ENCODE measurements at regions not wholly inside any gene's neighbourhood (a gene's known extent, or its start where the extent isn't known, plus 50 kb on each side); places are given as distances from the start of the nearest gene placed in this dataset.

GRCh38 chr3:111286746-111287145 lies 215.1 kb downstream of the NECTIN3 start:
- no peak for DNase-seq
- H3K36me3 Mint-ChIP-seq = no peaks in the 10 kb centered on the region
- no peak overlapping the region for H3K27ac Mint-ChIP-seq
- peaks cover 5% of the 10 kb centered on the region for H3K9me3 Mint-ChIP-seq
- no peak overlapping the region for H3K4me3 Mint-ChIP-seq
- CTCF ChIA-PET = interaction anchor here (1.1 kb wide), 1 partner anchor 51 kb away, joined by 3 read pairs; no protein-coding TSS in a partner anchor
- H3K27me3 Mint-ChIP-seq = peaks cover 2% of the 10 kb centered on the region
- peaks cover 14% of the 10 kb centered on the region for H3K4me1 Mint-ChIP-seq

GRCh38 chr3:111292117-111292516 lies 220.5 kb downstream of the NECTIN3 start:
- CTCF ChIA-PET = interaction anchor here (2.1 kb wide), 1 partner anchor 11 kb away, joined by 5 read pairs; no protein-coding TSS in a partner anchor
- H3K27me3 Mint-ChIP-seq = peaks cover 8% of the 10 kb centered on the region
- H3K36me3 Mint-ChIP-seq = no peaks in the 10 kb centered on the region
- no peak overlapping the region for H3K27ac Mint-ChIP-seq
- DNase-seq = no peak
- H3K9me3 Mint-ChIP-seq = peaks cover 5% of the 10 kb centered on the region
- peaks cover 3% of the 10 kb centered on the region for H3K4me1 Mint-ChIP-seq
- no peak overlapping the region for H3K4me3 Mint-ChIP-seq

- DNase-seq = no peak
- Mint-ChIP-seq H3K4me1 (peaks cover 22% of the 10 kb centered on the region), H3K9me3 (no peaks in the 10 kb centered on the region), H3K36me3 (no peaks in the 10 kb centered on the region), H3K27me3 (peaks cover 6% of the 10 kb centered on the region), H3K4me3 (no peak overlapping the region), H3K27ac (no peak overlapping the region)
- CTCF ChIA-PET = interaction anchor here (1.8 to 2.1 kb wide), 2 partner anchors 38 to 240 kb away, joined by 10 to 20 read pairs; no protein-coding TSS in a partner anchor
These were observed 227.6 kb downstream of the NECTIN3 start for GRCh38 chr3:111299192-111299615.

- Mint-ChIP-seq H3K27me3 (peaks cover 7% of the 10 kb centered on the region), H3K4me3 (no peak overlapping the region), H3K4me1 (peaks cover 20% of the 10 kb centered on the region), H3K36me3 (no peaks in the 10 kb centered on the region), H3K27ac (no peak overlapping the region), H3K9me3 (no peaks in the 10 kb centered on the region)
- no peak for DNase-seq
- CTCF ChIA-PET = no interaction called here
These were observed 229.7 kb downstream of the NECTIN3 start for GRCh38 chr3:111301238-111301798.

GRCh38 chr3:111302063-111302462 lies 230.4 kb downstream of the NECTIN3 start:
- Mint-ChIP-seq H3K9me3 (no peaks in the 10 kb centered on the region), H3K27me3 (peaks cover 7% of the 10 kb centered on the region), H3K27ac (no peak overlapping the region), H3K4me3 (no peak overlapping the region), H3K36me3 (no peaks in the 10 kb centered on the region), H3K4me1 (peaks cover 20% of the 10 kb centered on the region)
- no peak for DNase-seq
- CTCF ChIA-PET = no interaction called here

GRCh38 chr3:111303760-111304159 lies 232.1 kb downstream of the NECTIN3 start:
- peaks cover 20% of the 10 kb centered on the region for H3K4me1 Mint-ChIP-seq
- no peaks in the 10 kb centered on the region for H3K9me3 Mint-ChIP-seq
- peaks cover 7% of the 10 kb centered on the region for H3K27me3 Mint-ChIP-seq
- no peak overlapping the region for H3K27ac Mint-ChIP-seq
- H3K4me3 Mint-ChIP-seq = no peak overlapping the region
- no peaks in the 10 kb centered on the region for H3K36me3 Mint-ChIP-seq
- CTCF ChIA-PET = interaction anchor here (1.0 kb wide), 1 partner anchor 34 kb away, joined by 3 read pairs; no protein-coding TSS in a partner anchor
- DNase-seq = no peak

- peaks cover 30% of the 10 kb centered on the region for H3K4me1 Mint-ChIP-seq
- H3K4me3 Mint-ChIP-seq = no peak overlapping the region
- no peak overlapping the region for H3K27ac Mint-ChIP-seq
- no peak for DNase-seq
- H3K27me3 Mint-ChIP-seq = peaks cover 4% of the 10 kb centered on the region
- CTCF ChIA-PET = no interaction called here
- peaks cover 1% of the 10 kb centered on the region for H3K36me3 Mint-ChIP-seq
- H3K9me3 Mint-ChIP-seq = no peaks in the 10 kb centered on the region
These were observed 234.3 kb upstream of the CD96 start for GRCh38 chr3:111307676-111308075.

GRCh38 chr3:111311126-111311525 lies 230.9 kb upstream of the CD96 start:
- Mint-ChIP-seq H3K9me3 (no peaks in the 10 kb centered on the region), H3K27me3 (no peaks in the 10 kb centered on the region), H3K4me3 (no peak overlapping the region), H3K27ac (peak overlapping the region; percentile 93), H3K36me3 (peaks cover 1% of the 10 kb centered on the region), H3K4me1 (peaks cover 40% of the 10 kb centered on the region)
- CTCF ChIA-PET = interaction anchor here (1.0 to 1.8 kb wide), 4 partner anchors 23 to 305 kb away, joined by 3 to 7 read pairs (median 4); no protein-coding TSS in a partner anchor
- peak; percentile 21 for DNase-seq

GRCh38 chr3:111311709-111312235 lies 230.2 kb upstream of the CD96 start:
- H3K27me3 Mint-ChIP-seq = no peaks in the 10 kb centered on the region
- H3K9me3 Mint-ChIP-seq = no peaks in the 10 kb centered on the region
- peaks cover 40% of the 10 kb centered on the region for H3K4me1 Mint-ChIP-seq
- DNase-seq = peak; percentile 20
- no peak overlapping the region for H3K4me3 Mint-ChIP-seq
- peak overlapping the region; percentile 93 for H3K27ac Mint-ChIP-seq
- H3K36me3 Mint-ChIP-seq = peaks cover 1% of the 10 kb centered on the region
- CTCF ChIA-PET = interaction anchor here (1.1 to 1.8 kb wide), 3 partner anchors 25 to 305 kb away, joined by 3 to 7 read pairs (median 5); no protein-coding TSS in a partner anchor

GRCh38 chr3:111314181-111314873 lies 227.7 kb upstream of the CD96 start:
- no peak overlapping the region for H3K27ac Mint-ChIP-seq
- CTCF ChIA-PET = interaction anchor here (0.7 to 1.1 kb wide), 2 partner anchors 15 to 24 kb away, joined by 3 to 4 read pairs; no protein-coding TSS in a partner anchor

GRCh38 chr3:111314898-111315297 lies 227.1 kb upstream of the CD96 start:
- no peaks in the 10 kb centered on the region for H3K9me3 Mint-ChIP-seq
- CTCF ChIA-PET = interaction anchor here (1.9 kb wide), 1 partner anchor 22 kb away, joined by 7 read pairs; no protein-coding TSS in a partner anchor

More at GRCh38 chr3:111314181-111314873, 227.7 kb upstream of the CD96 start:
- peaks cover 40% of the 10 kb centered on the region for H3K4me1 Mint-ChIP-seq
- peaks cover 1% of the 10 kb centered on the region for H3K36me3 Mint-ChIP-seq
- DNase-seq = no peak
- H3K9me3 Mint-ChIP-seq = no peaks in the 10 kb centered on the region
- no peaks in the 10 kb centered on the region for H3K27me3 Mint-ChIP-seq
- no peak overlapping the region for H3K4me3 Mint-ChIP-seq

GRCh38 chr3:111315930-111316587 lies 225.9 kb upstream of the CD96 start:
- CTCF ChIA-PET = interaction anchor here (0.8 to 1.9 kb wide), 2 partner anchors 20 to 300 kb away, joined by 5 to 7 read pairs; no protein-coding TSS in a partner anchor
- Mint-ChIP-seq H3K4me1 (peaks cover 26% of the 10 kb centered on the region), H3K9me3 (no peaks in the 10 kb centered on the region), H3K36me3 (no peaks in the 10 kb centered on the region), H3K4me3 (no peak overlapping the region), H3K27ac (no peak overlapping the region), H3K27me3 (no peaks in the 10 kb centered on the region)
- no peak for DNase-seq

More at GRCh38 chr3:111314898-111315297, 227.1 kb upstream of the CD96 start:
- peaks cover 1% of the 10 kb centered on the region for H3K36me3 Mint-ChIP-seq
- H3K4me3 Mint-ChIP-seq = no peak overlapping the region
- H3K27ac Mint-ChIP-seq = no peak overlapping the region
- peaks cover 37% of the 10 kb centered on the region for H3K4me1 Mint-ChIP-seq
- no peaks in the 10 kb centered on the region for H3K27me3 Mint-ChIP-seq
- no peak for DNase-seq

- CTCF ChIA-PET = no interaction called here
- H3K9me3 Mint-ChIP-seq = no peaks in the 10 kb centered on the region
- no peak for DNase-seq
- no peak overlapping the region for H3K4me3 Mint-ChIP-seq
- no peak overlapping the region for H3K27ac Mint-ChIP-seq
- no peaks in the 10 kb centered on the region for H3K27me3 Mint-ChIP-seq
- H3K36me3 Mint-ChIP-seq = peaks cover 3% of the 10 kb centered on the region
- peaks cover 7% of the 10 kb centered on the region for H3K4me1 Mint-ChIP-seq
These were observed 223.7 kb upstream of the CD96 start for GRCh38 chr3:111318289-111318688.

GRCh38 chr3:111319598-111319997 lies 222.4 kb upstream of the CD96 start:
- Mint-ChIP-seq H3K27ac (no peak overlapping the region), H3K36me3 (peaks cover 9% of the 10 kb centered on the region), H3K9me3 (no peaks in the 10 kb centered on the region), H3K27me3 (no peaks in the 10 kb centered on the region), H3K4me1 (peaks cover 16% of the 10 kb centered on the region), H3K4me3 (no peak overlapping the region)
- no peak for DNase-seq
- CTCF ChIA-PET = no interaction called here

Data from activated naive CD4-positive, alpha-beta T cell treated with anti-CD3 and anti-CD28 coated beads, Interleukin-2, amount 10 ng/mL, durations not matched to agents 7 days and 5 days (primary cell).